Activated T-cell treated with anti-CD3 and anti-CD28 coated beads for 24 hours (primary cell): ENCODE measurements at regions not wholly inside any gene's neighbourhood (a gene's known extent, or its start where the extent isn't known, plus 50 kb on each side); places are given as distances from the start of the nearest gene placed in this dataset.
"Not testable (repeated sequence)": the region's sequence is repeated elsewhere in the genome, so short reads cannot be mapped to it uniquely, and the experiment has no call there.

Experiments used
- DNase-seq: peaks from one replicate; pipeline ENCODE4 v3.0.0-alpha.2; 2020; ENCODE audit warnings: low read depth

DNA sequence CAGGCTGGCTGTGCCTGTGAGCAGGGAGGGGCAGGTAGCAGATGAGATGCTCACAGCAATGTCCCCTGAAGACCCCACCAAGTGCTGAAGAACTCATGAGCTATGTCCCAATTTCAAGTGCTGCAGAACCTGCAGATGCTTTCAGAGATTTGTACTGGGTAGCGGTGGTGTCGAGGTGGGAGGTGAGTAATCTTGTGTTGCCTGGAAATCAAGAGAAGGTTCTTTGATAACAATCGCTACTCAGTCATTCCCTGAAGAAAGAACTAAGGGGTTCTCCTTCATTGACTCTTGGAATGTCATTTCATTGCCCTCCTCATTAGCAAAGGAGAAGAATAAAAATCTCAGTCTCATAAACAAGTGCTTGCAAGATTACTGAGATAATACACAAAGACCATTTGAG lies 246.4 kb downstream of the EMX2 start:
- DNase-seq = no peak

- no peak for DNase-seq
Measured at GRCh38 chr10:117790179-117790578, 247.6 kb downstream of the EMX2 start.

DNA sequence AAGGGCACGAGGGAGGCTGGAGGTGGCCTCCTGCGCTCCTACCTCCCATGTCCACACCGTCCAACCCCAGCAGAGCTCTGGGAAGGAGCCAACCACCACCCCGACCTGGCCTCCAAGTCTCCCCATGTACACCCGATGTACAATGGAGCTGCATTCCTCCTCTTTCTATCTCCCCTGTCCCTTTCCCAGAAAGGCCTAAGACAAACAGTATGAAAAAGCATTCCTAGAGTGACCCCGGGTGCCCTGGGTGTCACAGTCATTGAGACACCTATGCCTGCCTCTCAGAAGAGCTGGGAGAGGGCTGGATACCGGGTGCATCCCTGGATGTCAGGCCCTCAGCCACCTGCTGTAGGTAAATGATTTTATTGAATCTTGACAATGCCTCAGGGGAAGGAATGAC lies 248.1 kb downstream of the EMX2 start:
- no peak for DNase-seq

DNA sequence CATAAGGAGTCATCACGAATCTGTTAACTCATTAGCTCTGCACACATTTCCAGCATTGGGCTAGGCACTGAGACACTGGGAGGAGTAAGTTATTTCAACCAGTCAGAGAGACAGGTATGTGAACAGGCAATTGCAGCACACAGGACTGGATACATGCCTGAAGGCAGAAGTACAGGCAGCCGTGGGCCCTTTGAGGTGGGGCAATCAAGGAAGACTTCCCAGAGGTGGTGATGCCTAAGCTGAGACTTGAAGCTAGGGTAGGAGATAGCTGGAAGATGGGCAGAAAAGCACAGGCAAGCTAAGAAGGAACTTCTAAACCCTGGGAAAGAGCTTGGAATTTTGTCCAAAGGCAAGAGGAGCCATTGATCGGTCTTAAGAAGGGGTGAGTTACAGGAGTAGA lies 249.7 kb downstream of the EMX2 start:
- DNase-seq = no peak

DNA sequence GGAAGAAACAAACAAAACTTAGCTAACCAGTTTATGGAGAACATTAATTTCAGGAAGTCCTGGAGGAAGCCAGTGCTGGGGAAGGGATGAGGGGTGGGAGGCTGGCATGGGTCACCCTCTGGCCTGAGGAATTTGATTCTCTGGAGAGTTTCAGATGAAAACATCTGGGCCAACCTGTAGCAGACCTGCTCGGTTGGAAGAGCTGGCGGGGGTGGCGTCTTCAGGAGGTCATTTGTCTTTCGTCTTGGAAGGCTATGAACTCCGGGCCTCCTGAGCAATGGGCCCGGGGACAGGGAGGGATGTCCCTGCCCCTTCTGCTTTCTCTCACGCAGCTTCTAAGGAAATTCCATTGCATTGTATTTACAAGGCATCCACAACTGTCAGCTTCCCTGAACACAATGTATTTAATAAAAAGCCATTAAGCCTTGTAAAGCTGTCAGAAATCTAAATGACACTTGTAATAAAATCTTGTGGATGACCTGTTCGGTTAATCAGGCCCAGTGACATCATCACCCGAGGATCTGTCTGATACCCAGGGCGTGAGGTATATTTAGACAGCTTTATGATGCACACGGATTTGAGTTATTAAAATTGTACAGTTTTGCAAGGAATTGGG lies 250.5 kb downstream of the RAB11FIP2 start:
- DNase-seq = no peak

- no peak for DNase-seq
Measured at GRCh38 chr10:117797296-117797695, 249.4 kb downstream of the RAB11FIP2 start.

DNA sequence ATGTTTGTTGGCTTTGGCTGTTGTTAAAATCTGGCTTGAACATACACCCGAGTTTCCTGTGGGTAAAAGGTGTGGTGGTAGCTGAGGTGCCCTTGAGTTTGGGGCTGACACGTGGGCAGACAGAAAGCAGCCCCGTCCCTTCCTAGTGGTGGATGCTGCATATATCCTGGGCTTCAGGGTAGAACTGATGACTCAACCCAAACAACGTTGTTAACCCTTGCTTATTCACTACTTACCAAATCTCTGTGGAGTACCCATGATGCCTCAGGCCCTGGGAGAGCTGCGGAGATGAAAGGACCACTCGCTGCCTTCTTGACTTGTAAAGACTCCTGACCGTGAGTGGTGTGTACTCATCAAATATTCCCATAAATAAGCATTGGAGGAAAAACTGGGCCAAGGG lies 245.1 kb downstream of the RAB11FIP2 start:
- DNase-seq = no peak

DNA sequence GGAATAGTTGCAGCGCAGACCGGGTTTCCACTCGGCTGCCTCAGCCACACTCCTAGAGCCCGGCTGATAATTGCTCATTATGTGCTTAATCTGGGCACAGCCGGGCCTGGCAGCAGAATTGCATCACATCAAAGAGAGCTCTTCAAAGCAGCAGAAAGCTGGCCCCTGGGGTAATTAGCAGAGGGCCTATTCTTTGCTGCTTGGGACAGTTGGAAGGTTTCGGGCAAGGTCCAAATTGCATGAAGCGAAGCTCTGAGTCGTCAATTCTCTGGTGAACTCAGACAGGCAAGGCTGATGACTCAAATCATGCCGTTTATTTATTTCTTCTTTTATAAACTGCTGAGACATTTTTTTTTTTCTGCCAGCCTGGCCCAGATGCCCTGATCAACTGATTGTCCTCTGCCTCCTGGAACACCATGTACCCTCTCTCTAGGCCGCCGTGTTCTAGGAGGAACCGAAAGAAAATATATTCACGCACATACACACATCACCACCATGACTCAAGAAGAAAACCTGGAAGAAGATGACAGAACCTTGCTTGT lies 242.2 kb downstream of the RAB11FIP2 start:
- no peak for DNase-seq

GRCh38 chr10:117805139-117805538 lies 241.6 kb downstream of the RAB11FIP2 start:
- DNase-seq = no peak

DNA sequence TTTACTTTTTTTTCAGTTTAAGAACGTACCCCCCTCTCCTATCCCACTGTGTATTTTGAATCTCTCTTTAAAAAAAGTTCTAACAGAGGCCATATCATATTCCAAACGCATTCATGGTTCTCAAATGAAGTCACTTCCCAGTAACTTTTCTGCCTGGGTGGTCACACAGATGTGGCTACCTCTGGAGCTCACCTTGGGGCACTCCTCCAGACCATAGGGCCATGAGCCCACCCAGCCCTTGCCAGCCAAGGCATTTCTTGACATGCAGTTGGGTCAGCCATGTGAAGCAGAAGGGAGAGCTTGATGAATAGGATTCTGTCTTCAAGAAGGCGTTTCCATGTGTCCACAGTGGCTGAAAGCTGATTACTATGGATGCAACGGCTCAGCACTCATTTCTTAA lies 239.3 kb downstream of the RAB11FIP2 start:
- DNase-seq = no peak

GRCh38 chr10:117815816-117816215 lies 230.9 kb downstream of the RAB11FIP2 start:
- not testable (repeated sequence) for DNase-seq

- no peak for DNase-seq
Measured at GRCh38 chr10:117817116-117817515, 229.6 kb downstream of the RAB11FIP2 start.

DNA sequence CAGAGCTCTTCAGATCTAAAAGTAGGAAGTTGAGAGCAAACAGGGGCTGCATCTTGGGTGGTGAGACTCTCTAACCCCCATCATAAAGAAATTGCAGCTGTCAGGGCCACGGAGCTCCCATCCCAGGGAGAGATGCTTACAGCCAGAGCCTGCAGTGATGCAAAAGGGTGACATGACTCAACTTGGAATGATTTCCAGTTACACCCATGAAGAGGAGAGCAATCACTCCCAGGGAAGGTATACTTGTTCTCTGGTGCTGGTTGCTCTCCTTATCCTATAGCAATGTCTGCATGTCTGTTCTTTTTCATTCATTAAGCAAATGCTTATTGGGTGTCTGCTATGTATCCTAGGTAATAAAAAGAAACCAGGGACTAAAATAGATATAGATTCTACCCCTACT lies 228.0 kb downstream of the RAB11FIP2 start:
- DNase-seq = no peak

- DNase-seq = no peak
Measured at GRCh38 chr10:117819304-117819703, 227.4 kb downstream of the RAB11FIP2 start.

DNA sequence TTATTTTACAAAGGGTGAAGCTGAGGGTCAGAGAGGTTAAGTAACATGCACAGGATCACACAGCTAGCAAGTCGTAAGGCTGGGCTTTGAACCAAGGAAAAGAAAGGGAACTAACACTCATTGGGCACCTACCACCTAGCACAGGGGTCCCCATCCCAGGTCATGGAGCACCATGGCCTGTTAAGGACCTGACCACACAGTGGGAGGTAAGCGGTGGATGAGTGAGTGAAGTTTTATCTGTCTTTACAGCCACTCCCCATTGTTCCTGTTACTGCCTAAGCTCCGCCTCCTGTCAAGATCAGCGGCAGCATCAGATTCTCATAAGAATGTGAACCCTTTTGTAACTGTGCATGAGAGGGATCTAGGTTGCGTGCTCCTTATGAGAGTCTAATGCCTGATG lies 222.8 kb downstream of the RAB11FIP2 start:
- no peak for DNase-seq

- no peak for DNase-seq
Measured at GRCh38 chr10:117830205-117830604, 216.5 kb downstream of the RAB11FIP2 start.

DNA sequence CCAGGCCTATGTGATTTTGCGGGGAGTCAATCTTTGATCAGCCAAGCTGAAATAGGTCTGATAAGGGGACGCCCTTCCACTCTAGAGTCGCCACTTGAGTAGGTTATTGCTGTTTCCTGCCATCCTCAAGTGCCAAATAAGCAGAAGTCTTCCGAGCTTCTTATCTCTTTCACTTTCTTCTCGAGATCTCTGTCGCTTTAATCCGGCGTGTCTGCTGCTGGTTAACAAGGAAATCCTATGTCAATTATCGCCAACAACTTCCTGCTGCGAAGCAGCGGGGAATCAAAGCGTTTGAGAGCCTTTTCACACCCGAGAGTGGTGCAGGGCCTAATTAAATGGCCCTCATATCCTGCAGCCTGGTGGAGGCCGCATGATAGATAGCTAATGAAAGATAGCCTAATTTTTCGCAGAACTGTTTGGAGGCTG lies 215.9 kb downstream of the RAB11FIP2 start:
- no peak for DNase-seq

DNA sequence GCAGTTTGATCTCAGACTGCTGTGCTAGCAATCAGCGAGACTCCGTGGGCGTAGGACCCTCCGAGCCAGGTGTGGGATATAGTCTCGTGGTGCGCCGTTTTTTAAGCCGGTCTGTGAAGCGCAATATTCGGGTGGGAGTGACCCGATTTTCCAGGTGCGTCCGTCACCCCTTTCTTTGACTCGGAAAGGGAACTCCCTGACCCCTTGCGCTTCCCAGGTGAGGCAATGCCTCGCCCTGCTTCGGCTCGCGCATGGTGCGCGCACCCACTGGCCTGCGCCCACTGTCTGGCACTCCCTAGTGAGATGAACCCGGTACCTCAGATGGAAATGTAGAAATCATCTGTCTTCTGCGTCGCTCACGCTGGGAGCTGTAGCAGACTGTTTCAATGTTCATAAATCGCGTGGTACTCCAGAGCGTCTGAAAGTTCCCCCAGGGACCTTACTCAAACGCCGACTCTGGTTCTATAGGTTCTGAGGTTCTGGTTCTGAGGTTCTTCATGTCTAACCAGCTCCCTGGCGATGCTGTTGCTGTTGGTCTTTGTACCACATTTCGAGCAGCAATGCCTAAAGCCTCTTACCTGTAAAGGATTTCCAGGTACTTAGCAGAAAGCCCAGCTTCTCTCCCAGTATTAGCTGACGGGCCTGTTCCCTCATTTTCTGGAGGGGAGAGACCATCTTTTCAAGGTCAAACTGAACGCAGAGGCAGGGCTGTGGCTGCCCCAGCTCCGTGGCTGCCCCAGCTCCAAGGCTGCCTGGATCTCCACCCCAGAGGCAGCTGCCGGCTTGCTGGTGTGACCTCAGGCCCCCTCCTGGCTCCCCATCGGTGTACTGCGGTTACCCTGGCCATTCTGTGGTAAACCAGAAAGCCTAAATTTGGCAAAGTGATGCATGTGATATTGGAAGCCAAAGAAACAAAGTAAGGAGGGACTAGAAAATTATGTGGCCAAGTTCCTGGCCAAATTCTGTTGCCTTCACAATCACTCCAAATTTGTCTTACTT lies 207.9 kb downstream of the RAB11FIP2 start:
- DNase-seq = not testable (repeated sequence)

GRCh38 chr10:117856426-117856825 lies 190.3 kb downstream of the RAB11FIP2 start:
- not testable (repeated sequence) for DNase-seq

DNA sequence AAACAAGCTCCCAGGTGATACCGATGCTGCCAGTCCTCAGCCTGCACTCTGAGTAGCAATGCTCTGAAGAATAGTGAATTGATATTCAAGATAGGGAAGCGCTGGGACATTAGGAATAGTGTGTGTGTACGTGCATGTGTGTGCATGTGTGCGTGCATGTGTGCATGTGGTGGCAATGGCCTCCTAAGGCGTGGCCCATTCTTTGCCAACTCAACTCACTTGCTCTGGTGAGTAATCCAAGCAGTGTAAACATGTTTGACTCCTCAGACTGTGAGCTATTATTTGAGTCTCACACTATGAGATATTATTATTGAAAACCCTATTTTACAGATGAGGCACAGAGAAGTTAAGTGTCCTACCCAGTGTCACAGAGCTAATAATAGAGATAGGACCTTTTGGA lies 186.6 kb downstream of the RAB11FIP2 start:
- DNase-seq = no peak

- DNase-seq = no peak
Measured at GRCh38 chr10:117860823-117861222, 185.9 kb downstream of the RAB11FIP2 start.

DNA sequence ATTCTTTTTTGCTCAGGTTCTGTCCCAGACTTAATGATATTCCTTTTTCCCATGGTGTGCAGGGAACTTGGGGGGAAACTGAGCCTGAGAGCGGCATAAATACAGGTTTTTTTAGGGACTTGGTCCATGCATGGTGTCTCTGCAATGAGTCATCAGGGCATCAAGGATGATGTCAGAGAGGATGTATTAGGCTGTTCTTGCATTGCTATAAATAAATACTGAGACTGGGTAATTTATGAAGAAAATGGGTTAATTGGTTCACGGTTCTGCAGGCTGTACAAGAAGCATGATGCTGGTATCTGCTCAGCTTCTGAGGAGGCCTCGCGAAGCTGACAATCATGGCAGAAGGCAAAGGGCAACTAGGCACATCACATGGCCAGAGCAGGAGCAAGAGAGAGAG lies 185.4 kb downstream of the RAB11FIP2 start:
- no peak for DNase-seq

- DNase-seq = no peak
Measured at GRCh38 chr10:117863771-117864170, 183.0 kb downstream of the RAB11FIP2 start.
